Transverse colon (tissue), 3 donors: ENCODE measurements at regions not wholly inside any gene's neighbourhood (a gene's known extent, or its start where the extent isn't known, plus 50 kb on each side); places are given as distances from the start of the nearest gene placed in this dataset.

Source experiments
- POLR2A ChIP-seq: fragments of 450-650 bp; IDR thresholded peaks from one replicate; pipeline ENCODE4 v1.6.1; 2016; ENCODE audit warnings: antibody characterized with exemption, mild to moderate bottlenecking, moderate library complexity
- TF ChIP-seq, protein P1 (sequence below), 5 experiments: fragments of 200-600 bp in 3 of 5; fragments of 450-650 bp in 2 of 5; sonication (generic) in 3 of 5; IDR thresholded peaks; 1 replicate in 2 of 5; 2 replicates in 3 of 5; pipeline ENCODE4 v1.5.1; 2016 to 2017; ENCODE audit warnings: antibody characterized with exemption in 5 of 5, inconsistent platforms in 3 of 5, mild to moderate bottlenecking in 2 of 5, moderate library complexity in 1 of 5

DNA sequence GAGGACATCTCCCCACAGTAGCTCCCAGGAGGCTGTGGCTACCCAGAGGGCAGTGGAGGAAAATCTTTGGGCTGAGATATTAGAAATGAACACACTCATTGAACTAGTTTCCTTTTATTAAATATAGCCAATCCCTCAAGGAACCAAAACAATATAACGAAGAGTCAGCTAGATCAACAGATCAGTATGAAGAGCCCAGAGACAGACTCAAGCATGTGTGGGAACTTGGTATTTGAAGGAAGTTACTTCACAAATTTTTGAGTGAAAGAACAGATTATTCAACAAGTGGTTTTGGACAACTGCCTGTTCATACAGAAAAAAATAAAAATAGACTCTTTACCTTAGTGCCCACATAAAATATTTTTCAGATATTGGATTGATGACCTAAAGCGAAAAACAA, 183.6 kb upstream of the PMFBP1 start:
- TF ChIP-seq POLR2A: no peak
- TF ChIP-seq, protein P1, sequence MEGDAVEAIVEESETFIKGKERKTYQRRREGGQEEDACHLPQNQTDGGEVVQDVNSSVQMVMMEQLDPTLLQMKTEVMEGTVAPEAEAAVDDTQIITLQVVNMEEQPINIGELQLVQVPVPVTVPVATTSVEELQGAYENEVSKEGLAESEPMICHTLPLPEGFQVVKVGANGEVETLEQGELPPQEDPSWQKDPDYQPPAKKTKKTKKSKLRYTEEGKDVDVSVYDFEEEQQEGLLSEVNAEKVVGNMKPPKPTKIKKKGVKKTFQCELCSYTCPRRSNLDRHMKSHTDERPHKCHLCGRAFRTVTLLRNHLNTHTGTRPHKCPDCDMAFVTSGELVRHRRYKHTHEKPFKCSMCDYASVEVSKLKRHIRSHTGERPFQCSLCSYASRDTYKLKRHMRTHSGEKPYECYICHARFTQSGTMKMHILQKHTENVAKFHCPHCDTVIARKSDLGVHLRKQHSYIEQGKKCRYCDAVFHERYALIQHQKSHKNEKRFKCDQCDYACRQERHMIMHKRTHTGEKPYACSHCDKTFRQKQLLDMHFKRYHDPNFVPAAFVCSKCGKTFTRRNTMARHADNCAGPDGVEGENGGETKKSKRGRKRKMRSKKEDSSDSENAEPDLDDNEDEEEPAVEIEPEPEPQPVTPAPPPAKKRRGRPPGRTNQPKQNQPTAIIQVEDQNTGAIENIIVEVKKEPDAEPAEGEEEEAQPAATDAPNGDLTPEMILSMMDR (IDR thresholded peaks at IDR 0.05): no peak
